ENCODE measurements at regions not wholly inside any gene's neighbourhood (a gene's known extent, or its start where the extent isn't known, plus 50 kb on each side); places are given as distances from the start of the nearest gene placed in this dataset.

DNA sequence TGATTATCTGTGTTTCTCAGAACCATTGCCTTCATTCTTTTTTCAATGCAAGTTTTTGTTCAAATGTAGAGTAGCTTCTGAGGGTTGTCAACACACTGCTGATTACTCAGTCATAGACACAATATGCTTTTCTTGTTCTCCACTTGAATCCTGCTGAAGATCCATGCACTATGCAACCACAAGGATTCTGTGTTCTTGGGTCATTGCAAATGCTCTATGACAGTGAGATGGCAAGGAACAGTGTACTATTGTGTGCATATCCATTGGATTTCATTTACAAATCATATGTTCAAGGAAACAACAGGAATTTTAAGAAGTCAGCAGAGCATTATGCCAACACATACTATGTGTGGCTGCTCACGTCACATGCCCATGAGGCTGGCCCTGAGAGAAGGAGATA is 1590.2 kb downstream of the EFNA5 start:
- TF ChIP-seq, protein P1, sequence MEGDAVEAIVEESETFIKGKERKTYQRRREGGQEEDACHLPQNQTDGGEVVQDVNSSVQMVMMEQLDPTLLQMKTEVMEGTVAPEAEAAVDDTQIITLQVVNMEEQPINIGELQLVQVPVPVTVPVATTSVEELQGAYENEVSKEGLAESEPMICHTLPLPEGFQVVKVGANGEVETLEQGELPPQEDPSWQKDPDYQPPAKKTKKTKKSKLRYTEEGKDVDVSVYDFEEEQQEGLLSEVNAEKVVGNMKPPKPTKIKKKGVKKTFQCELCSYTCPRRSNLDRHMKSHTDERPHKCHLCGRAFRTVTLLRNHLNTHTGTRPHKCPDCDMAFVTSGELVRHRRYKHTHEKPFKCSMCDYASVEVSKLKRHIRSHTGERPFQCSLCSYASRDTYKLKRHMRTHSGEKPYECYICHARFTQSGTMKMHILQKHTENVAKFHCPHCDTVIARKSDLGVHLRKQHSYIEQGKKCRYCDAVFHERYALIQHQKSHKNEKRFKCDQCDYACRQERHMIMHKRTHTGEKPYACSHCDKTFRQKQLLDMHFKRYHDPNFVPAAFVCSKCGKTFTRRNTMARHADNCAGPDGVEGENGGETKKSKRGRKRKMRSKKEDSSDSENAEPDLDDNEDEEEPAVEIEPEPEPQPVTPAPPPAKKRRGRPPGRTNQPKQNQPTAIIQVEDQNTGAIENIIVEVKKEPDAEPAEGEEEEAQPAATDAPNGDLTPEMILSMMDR (optimal IDR thresholded peaks at IDR 0.05 in 1 of 3, IDR thresholded peaks at IDR 0.05 in 1 of 3, conservative IDR thresholded peaks at IDR 0.05 in 1 of 3; ENCODE audit: extremely low read depth in 1 of 3, insufficient read depth in 2 of 3, low read length in 3 of 3) = no peak
- TF ChIP-seq EZH2 (IDR thresholded peaks at IDR 0.05; ENCODE audit: low read length) = no peak
